Right forelimb (tissue), 1 donor: ENCODE measurements at regions not wholly inside any gene's neighbourhood (a gene's known extent, or its start where the extent isn't known, plus 50 kb on each side); places are given as distances from the start of the nearest gene placed in this dataset.
"Not testable (repeated sequence)": the region's sequence is repeated elsewhere in the genome, so short reads cannot be mapped to it uniquely, and the experiment has no call there.

Experiments
- DNase-seq: peaks from one replicate; pipeline ENCODE4 v3.0.0-alpha.2; 2018

GRCh38 chr16:52309446-52310416, 237.2 kb downstream of the TOX3 start:
- DNase-seq, result no peak

GRCh38 chr16:52308051-52308450, 238.9 kb downstream of the TOX3 start:
- no peak for DNase-seq

- no peak for DNase-seq
Measured at GRCh38 chr16:52301026-52301425, 245.9 kb downstream of the TOX3 start.

- DNase-seq, result no peak
Measured at GRCh38 chr16:52298769-52299168, 248.2 kb downstream of the TOX3 start.

GRCh38 chr16:52296706-52297315, 250.1 kb downstream of the TOX3 start:
- not testable (repeated sequence) for DNase-seq

- no peak for DNase-seq
Measured at GRCh38 chr16:52296076-52296475, 250.9 kb downstream of the TOX3 start.

- no peak for DNase-seq
Measured at GRCh38 chr16:52294660-52295059, 252.3 kb downstream of the TOX3 start.

- DNase-seq, result no peak
Measured at GRCh38 chr16:52293204-52293603, 253.7 kb downstream of the TOX3 start.

GRCh38 chr16:52283584-52284375, 263.2 kb downstream of the TOX3 start:
- DNase-seq, result no peak

GRCh38 chr16:52283018-52283417, 263.9 kb downstream of the TOX3 start:
- DNase-seq, result no peak

- no peak for DNase-seq
Measured at GRCh38 chr16:52280086-52280485, 266.9 kb downstream of the TOX3 start.

GRCh38 chr16:52271088-52271750, 275.7 kb downstream of the TOX3 start:
- DNase-seq, result no peak

GRCh38 chr16:52265446-52265861, 281.5 kb downstream of the TOX3 start:
- DNase-seq, result no peak

GRCh38 chr16:52257534-52257933, 289.4 kb downstream of the TOX3 start:
- no peak for DNase-seq

- DNase-seq, result no peak
Measured at GRCh38 chr16:52256310-52257078, 290.4 kb downstream of the TOX3 start.

GRCh38 chr16:52254746-52255145, 292.2 kb downstream of the TOX3 start:
- DNase-seq, result no peak

GRCh38 chr16:52252680-52253079, 294.3 kb downstream of the TOX3 start:
- DNase-seq, result no peak

GRCh38 chr16:52251495-52251894, 295.4 kb downstream of the TOX3 start:
- DNase-seq, result no peak

GRCh38 chr16:52247737-52248136, 299.2 kb downstream of the TOX3 start:
- no peak for DNase-seq

- no peak for DNase-seq
Measured at GRCh38 chr16:52238710-52239109, 308.2 kb downstream of the TOX3 start.

- DNase-seq, result no peak
Measured at GRCh38 chr16:52237823-52238222, 309.1 kb downstream of the TOX3 start.

- DNase-seq, result no peak
Measured at GRCh38 chr16:52235186-52235585, 311.8 kb downstream of the TOX3 start.
